Sigmoid colon (tissue), 6 donors: ENCODE measurements at regions not wholly inside any gene's neighbourhood (a gene's known extent, or its start where the extent isn't known, plus 50 kb on each side); places are given as distances from the start of the nearest gene placed in this dataset.
A peak's percentile ranks its signal among the peaks of the same experiment; 100 is the strongest.

Experiments
- DNase-seq: peaks from one replicate; pipeline ENCODE4 v3.0.0-alpha.2; 2019
- H3K27ac ChIP-seq, 4 donors: fragments of 200-600 bp; sonication (generic); one replicate each; pipeline ENCODE4 v1.5.1; 2016 to 2019; ENCODE audit warnings: mild to moderate bottlenecking in 1 of 4
- H3K27me3 ChIP-seq, 3 donors: fragments of 200-600 bp; sonication (generic); one replicate each; pipeline ENCODE4 v1.5.1; 2019; ENCODE audit warnings: mild to moderate bottlenecking in 1 of 3
- H3K36me3 ChIP-seq, 4 donors: fragments of 200-600 bp; sonication (generic); one replicate each; pipeline ENCODE4 v1.5.1; 2016 to 2019
- H3K4me1 ChIP-seq, 4 donors: fragments of 200-600 bp; sonication (generic); one replicate each; pipeline ENCODE4 v1.5.1; 2017 to 2019
- H3K4me3 ChIP-seq, 4 donors: fragments of 200-600 bp; sonication (generic); one replicate each; pipeline ENCODE4 v1.5.1; 2017 to 2019; ENCODE audit warnings: mild to moderate bottlenecking in 2 of 4, moderate library complexity in 1 of 4
- H3K9me3 ChIP-seq, 4 donors: fragments of 200-600 bp in 3 of 4; sonication (generic) in 3 of 4; one replicate each; pipeline versions ENCODE4 v1.5.1 to v1.6.1; 2013 to 2019
- EP300 ChIP-seq, 4 donors: sonication (generic); formaldehyde crosslinking; IDR thresholded peaks; one replicate each; pipeline ENCODE4 v1.6.1; 2017; ENCODE audit warnings: antibody characterized with exemption in 4 of 4
- POLR2A ChIP-seq, 2 donors: fragments of 450-650 bp; IDR thresholded peaks; one replicate each; pipeline ENCODE4 v1.6.1; 2016; ENCODE audit warnings: antibody characterized with exemption in 2 of 2, mild to moderate bottlenecking in 2 of 2, moderate library complexity in 2 of 2
- POLR2AphosphoS5 ChIP-seq, 4 donors: sonication (generic); formaldehyde crosslinking; IDR thresholded peaks; one replicate each; pipeline ENCODE4 v1.6.1; 2017; ENCODE audit warnings: antibody characterized with exemption in 4 of 4
- WGBS, 2 donors: extraction: QIAGEN DNeasy Blood & Tissue Kit; methylation state at CpG; one replicate each; pipeline ENCODE4 v1.1.7; 2013; 5-methylcytosine and 5-hydroxymethylcytosine counted together
- intact Hi-C: fragments of 100-400 bp; cut with DNase I; formaldehyde crosslinking; loops from one replicate; pipeline ENCODE4 v1.15.1; 2023
- TF ChIP-seq, protein P1 (sequence below), 4 experiments: fragments of 450-650 bp in 3 of 4; fragments of 200-600 bp in 1 of 4; IDR thresholded peaks; one replicate each; pipeline ENCODE4 v1.5.1; 2016 to 2019; ENCODE audit warnings: antibody characterized with exemption in 4 of 4, mild to moderate bottlenecking in 3 of 4, moderate library complexity in 2 of 4
- donor health status: healthy with polysubstance abuse.
- donor health status: healthy.

DNA sequence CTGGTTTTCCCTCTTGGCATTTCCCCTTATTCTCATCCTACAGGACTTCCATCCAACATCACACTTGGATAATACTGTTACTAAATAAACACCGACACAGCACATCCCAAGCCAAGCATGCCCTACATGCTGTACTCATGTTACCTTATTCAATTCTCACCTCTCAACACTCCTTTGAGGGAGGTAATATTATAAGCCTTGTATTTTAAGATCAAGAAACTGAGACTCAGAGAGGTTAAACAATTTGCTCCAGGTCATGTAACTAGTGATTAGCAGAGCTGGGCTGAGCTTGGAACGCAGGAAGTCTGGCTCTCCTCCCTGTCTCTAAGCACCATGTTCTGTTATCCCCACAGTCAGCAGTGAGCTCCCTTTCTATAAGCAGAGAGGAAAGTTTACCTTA lies 333.6 kb upstream of the IGFBP7 start:
- Histone ChIP-seq H3K9me3 (no peaks in the 10 kb centered on the region), H3K36me3 (no peaks in the 10 kb centered on the region), H3K4me3 (no peak overlapping the region), H3K4me1 (peaks cover 0 to 8% (median 3%) of the 10 kb centered on the region in 4 donors), H3K27me3 (no peaks in the 10 kb centered on the region), H3K27ac (peak overlapping the region in 1 of 4 donors; percentile 59)
- TF ChIP-seq, protein P1, sequence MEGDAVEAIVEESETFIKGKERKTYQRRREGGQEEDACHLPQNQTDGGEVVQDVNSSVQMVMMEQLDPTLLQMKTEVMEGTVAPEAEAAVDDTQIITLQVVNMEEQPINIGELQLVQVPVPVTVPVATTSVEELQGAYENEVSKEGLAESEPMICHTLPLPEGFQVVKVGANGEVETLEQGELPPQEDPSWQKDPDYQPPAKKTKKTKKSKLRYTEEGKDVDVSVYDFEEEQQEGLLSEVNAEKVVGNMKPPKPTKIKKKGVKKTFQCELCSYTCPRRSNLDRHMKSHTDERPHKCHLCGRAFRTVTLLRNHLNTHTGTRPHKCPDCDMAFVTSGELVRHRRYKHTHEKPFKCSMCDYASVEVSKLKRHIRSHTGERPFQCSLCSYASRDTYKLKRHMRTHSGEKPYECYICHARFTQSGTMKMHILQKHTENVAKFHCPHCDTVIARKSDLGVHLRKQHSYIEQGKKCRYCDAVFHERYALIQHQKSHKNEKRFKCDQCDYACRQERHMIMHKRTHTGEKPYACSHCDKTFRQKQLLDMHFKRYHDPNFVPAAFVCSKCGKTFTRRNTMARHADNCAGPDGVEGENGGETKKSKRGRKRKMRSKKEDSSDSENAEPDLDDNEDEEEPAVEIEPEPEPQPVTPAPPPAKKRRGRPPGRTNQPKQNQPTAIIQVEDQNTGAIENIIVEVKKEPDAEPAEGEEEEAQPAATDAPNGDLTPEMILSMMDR (IDR thresholded peaks at IDR 0.05) = no peak
- no peak for TF ChIP-seq POLR2A (IDR thresholded peaks at IDR 0.05)
- 82 to 87% methylated on average over 2 of the region's 2 CpGs for WGBS, 2 donors
- no peak for DNase-seq
- intact Hi-C loops = no loop called here

DNA sequence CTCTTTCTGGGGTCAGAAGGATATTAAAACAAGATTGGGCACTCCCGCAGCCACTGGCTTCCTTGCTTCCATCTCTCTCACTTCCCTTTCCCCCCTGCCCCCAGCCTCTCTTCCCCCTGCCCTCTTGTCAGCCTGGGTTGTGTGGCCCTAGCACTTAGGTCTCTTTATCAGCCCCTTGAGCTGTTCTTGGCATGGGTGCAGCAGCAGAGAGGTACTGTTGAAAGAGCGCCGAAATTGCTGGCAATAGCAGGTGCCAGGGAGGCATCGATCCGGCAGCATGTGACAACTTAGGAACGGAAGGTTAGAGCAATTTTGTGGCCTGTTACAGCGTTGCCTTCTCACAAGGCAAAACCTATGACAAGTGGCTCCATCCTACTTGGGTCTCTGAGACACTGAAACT lies 333.1 kb upstream of the IGFBP7 start:
- Histone ChIP-seq H3K9me3 (no peaks in the 10 kb centered on the region), H3K27me3 (no peaks in the 10 kb centered on the region), H3K27ac (peak overlapping the region in 1 of 4 donors; percentile 59), H3K36me3 (no peaks in the 10 kb centered on the region), H3K4me1 (peaks cover 0 to 8% (median 3%) of the 10 kb centered on the region in 4 donors), H3K4me3 (no peak overlapping the region)
- no peak for DNase-seq
- no peak for TF ChIP-seq POLR2A (IDR thresholded peaks at IDR 0.05)
- TF ChIP-seq EP300 (IDR thresholded peaks at IDR 0.05) = no peak
- TF ChIP-seq, protein P1 (IDR thresholded peaks at IDR 0.05) = no peak
- TF ChIP-seq POLR2AphosphoS5 (IDR thresholded peaks at IDR 0.05) = no peak
- 72 to 84% methylated on average over 7 of the region's 7 CpGs for WGBS, 2 donors
- intact Hi-C loops = no loop called here

DNA sequence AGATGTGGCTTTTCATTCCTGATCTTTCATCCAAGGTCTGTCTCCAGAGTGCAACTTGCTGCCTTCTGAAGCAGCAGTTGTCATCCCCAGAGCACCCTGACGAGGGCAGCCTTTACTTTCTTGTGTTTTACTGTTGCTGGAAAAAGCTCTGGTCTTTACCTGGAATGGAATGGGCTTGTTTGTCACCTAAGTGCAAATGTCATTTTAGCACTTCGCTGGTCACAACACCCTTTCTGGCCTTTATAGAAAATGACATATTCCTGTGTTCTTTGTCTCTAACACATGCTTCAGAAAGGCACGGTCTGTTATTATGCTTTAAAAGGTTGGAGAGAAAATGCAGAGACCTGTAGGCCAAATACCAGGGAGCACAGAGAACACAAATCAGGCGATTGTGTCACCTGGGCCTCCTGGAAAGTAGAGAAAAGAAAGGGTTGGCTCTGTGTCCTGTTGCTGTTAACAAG lies 332.7 kb upstream of the IGFBP7 start:
- no peak overlapping the region for H3K4me3 ChIP-seq
- intact Hi-C loops = no loop called here
- H3K36me3 ChIP-seq = no peaks in the 10 kb centered on the region
- H3K9me3 ChIP-seq = no peaks in the 10 kb centered on the region
- H3K27me3 ChIP-seq = no peaks in the 10 kb centered on the region
- TF ChIP-seq POLR2A (IDR thresholded peaks at IDR 0.05) = no peak
- TF ChIP-seq, protein P1 (IDR thresholded peaks at IDR 0.05) = peak; percentile 29 to 72 (median 48)
- TF ChIP-seq EP300 (IDR thresholded peaks at IDR 0.05) = no peak
- TF ChIP-seq POLR2AphosphoS5 (IDR thresholded peaks at IDR 0.05) = no peak
- H3K27ac ChIP-seq = peak overlapping the region in 1 of 4 donors; percentile 59
- H3K4me1 ChIP-seq = peaks cover 0 to 8% (median 3%) of the 10 kb centered on the region in 4 donors
- 28 to 29% methylated on average over 4 of the region's 4 CpGs for WGBS, 2 donors
- no peak for DNase-seq

DNA sequence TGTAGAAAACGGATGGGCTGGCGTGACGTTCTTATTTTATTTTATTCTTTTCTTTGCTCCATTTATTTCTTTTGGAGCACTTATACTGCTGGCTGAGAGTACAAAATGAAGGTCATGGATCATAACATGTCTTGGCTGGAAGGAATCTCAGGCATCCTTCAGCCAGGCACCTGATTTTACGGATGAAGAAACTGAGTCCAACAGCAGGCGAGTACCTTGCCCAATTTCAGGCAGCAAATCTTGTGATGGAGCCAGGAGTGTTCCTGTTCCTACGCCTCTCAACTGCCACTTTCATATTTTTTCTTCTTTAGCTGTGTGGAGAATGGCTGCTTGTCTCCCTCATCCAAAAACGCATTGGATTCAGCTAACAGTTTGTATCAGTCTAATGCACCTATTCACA lies 332.1 kb upstream of the IGFBP7 start:
- intact Hi-C loops = no loop called here
- no peak for DNase-seq
- WGBS, 2 donors = 44 to 51% methylated on average over 7 of the region's 7 CpGs
- no peaks in the 10 kb centered on the region for H3K36me3 ChIP-seq
- peak overlapping the region in 1 of 4 donors; percentile 59 for H3K27ac ChIP-seq
- H3K4me1 ChIP-seq = peaks cover 0 to 8% (median 3%) of the 10 kb centered on the region in 4 donors
- no peak for TF ChIP-seq POLR2A (IDR thresholded peaks at IDR 0.05)
- TF ChIP-seq, protein P1 (IDR thresholded peaks at IDR 0.05) = no peak
- no peak for TF ChIP-seq POLR2AphosphoS5 (IDR thresholded peaks at IDR 0.05)
- TF ChIP-seq EP300 (IDR thresholded peaks at IDR 0.05) = no peak
- H3K27me3 ChIP-seq = no peaks in the 10 kb centered on the region
- H3K9me3 ChIP-seq = no peaks in the 10 kb centered on the region
- no peak overlapping the region for H3K4me3 ChIP-seq

DNA sequence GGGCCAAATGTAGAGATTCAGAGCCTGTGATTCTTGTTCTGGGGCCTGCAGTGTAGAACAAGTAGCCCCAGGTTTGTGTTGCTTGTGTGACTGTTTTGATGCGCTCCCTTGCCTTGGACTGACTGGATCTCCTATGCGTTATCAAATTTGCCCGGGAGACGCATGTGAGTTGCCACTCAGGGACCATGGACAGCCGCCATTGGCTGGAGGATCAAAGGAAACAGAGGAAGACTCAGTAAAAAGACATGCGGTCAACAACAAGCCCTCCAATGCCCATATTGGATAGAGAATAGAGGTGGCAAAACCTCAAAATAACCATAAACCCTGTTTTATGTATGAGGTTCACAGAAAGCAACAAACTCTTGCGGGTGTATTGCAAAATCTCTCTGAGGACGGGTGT lies 327.5 kb upstream of the IGFBP7 start:
- no peak overlapping the region for H3K4me3 ChIP-seq
- 59 to 72% methylated on average over 8 of the region's 8 CpGs for WGBS, 2 donors
- no peak for DNase-seq
- peaks cover 0 to 2% (median 0%) of the 10 kb centered on the region in 4 donors for H3K4me1 ChIP-seq
- no peak overlapping the region for H3K27ac ChIP-seq
- H3K9me3 ChIP-seq = no peaks in the 10 kb centered on the region
- TF ChIP-seq, protein P1 (IDR thresholded peaks at IDR 0.05) = no peak
- TF ChIP-seq POLR2A (IDR thresholded peaks at IDR 0.05) (no peak), POLR2AphosphoS5 (IDR thresholded peaks at IDR 0.05) (no peak), EP300 (IDR thresholded peaks at IDR 0.05) (no peak)
- H3K36me3 ChIP-seq = no peaks in the 10 kb centered on the region
- no peaks in the 10 kb centered on the region for H3K27me3 ChIP-seq
- intact Hi-C loops = no loop called here
